ENCODE measurements at regions not wholly inside any gene's neighbourhood (a gene's known extent, or its start where the extent isn't known, plus 50 kb on each side); places are given as distances from the start of the nearest gene placed in this dataset.

- POLR2A ChIA-PET, result no interaction called here
- Mint-ChIP-seq H3K27me3 (peaks cover 6 to 71% (median 26%) of the 10 kb centered on the region in 5 donors), H3K4me1 (no peaks in the 10 kb centered on the region), H3K9me3 (no peaks in the 10 kb centered on the region), H3K27ac (no peak overlapping the region), H3K4me3 (no peak overlapping the region), H3K36me3 (no peaks in the 10 kb centered on the region)
- DNase-seq (no peak), ATAC-seq (no peak)
Measured at GRCh38 chr1:34441259-34442069, 264.8 kb downstream of the C1orf94 start.

- peaks cover 16 to 63% (median 22%) of the 10 kb centered on the region in 5 donors for H3K27me3 Mint-ChIP-seq
- no peaks in the 10 kb centered on the region for H3K4me1 Mint-ChIP-seq
- H3K36me3 Mint-ChIP-seq, result no peaks in the 10 kb centered on the region
- H3K9me3 Mint-ChIP-seq, result no peaks in the 10 kb centered on the region
- DNase-seq (no peak), ATAC-seq (no peak)
- H3K27ac Mint-ChIP-seq, result no peak overlapping the region
- POLR2A ChIA-PET, result no interaction called here
- no peak overlapping the region for H3K4me3 Mint-ChIP-seq
Measured at GRCh38 chr1:34444516-34444915, 267.8 kb downstream of the C1orf94 start.

GRCh38 chr1:34450325-34450724 lies 273.6 kb downstream of the C1orf94 start:
- Mint-ChIP-seq H3K9me3 (peaks cover 0 to 2% (median 0%) of the 10 kb centered on the region in 9 donors), H3K4me3 (no peak overlapping the region), H3K27ac (no peak overlapping the region), H3K27me3 (peaks cover 13 to 31% (median 15%) of the 10 kb centered on the region in 5 donors), H3K4me1 (no peaks in the 10 kb centered on the region), H3K36me3 (no peaks in the 10 kb centered on the region)
- POLR2A ChIA-PET, result no interaction called here
- DNase-seq (no peak), ATAC-seq (no peak)

GRCh38 chr1:34452451-34452850 lies 275.7 kb downstream of the C1orf94 start:
- Mint-ChIP-seq H3K36me3 (no peaks in the 10 kb centered on the region), H3K4me1 (no peaks in the 10 kb centered on the region), H3K27me3 (peaks cover 3 to 11% (median 10%) of the 10 kb centered on the region in 5 donors), H3K27ac (no peak overlapping the region), H3K4me3 (no peak overlapping the region), H3K9me3 (peaks cover 0 to 2% (median 0%) of the 10 kb centered on the region in 9 donors)
- POLR2A ChIA-PET, result no interaction called here
- DNase-seq (no peak), ATAC-seq (no peak)

DNA sequence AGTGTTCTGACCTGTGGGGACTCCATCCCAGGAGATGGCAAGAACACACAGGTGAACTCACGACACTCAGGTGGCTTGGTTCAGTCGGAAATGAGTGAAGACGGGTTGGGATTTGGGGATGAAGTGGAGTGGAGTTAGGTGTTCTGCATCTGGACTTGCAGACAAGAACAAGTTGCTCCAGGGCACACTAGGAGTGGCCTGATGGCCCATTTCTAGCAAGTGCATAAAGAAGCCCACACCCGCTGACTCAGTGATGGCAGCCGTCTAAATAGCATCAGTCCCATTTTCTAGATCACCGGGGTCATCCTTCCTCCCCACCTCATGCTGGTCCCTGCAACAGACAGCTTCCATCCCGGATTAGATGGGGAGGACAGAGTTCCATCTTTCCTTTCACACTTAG lies 278.4 kb downstream of the C1orf94 start:
- H3K4me1 Mint-ChIP-seq, result no peaks in the 10 kb centered on the region
- no peak for ATAC-seq
- peaks cover 0 to 2% (median 0%) of the 10 kb centered on the region in 9 donors for H3K9me3 Mint-ChIP-seq

GRCh38 chr1:34460193-34460592 lies 283.5 kb downstream of the C1orf94 start:
- no peaks in the 10 kb centered on the region for H3K36me3 Mint-ChIP-seq
- no peaks in the 10 kb centered on the region for H3K4me1 Mint-ChIP-seq
- no peak for ATAC-seq
- DNase-seq, result peak in 7 of 10 donors; percentile 3 to 19 (median 13)
- H3K9me3 Mint-ChIP-seq, result peaks cover 0 to 2% (median 0%) of the 10 kb centered on the region in 9 donors
- peaks cover 3 to 55% (median 19%) of the 10 kb centered on the region in 5 donors for H3K27me3 Mint-ChIP-seq
- H3K27ac Mint-ChIP-seq, result no peak overlapping the region
- POLR2A ChIA-PET, result no interaction called here
- no peak overlapping the region for H3K4me3 Mint-ChIP-seq

More for the DNA sequence above, 278.4 kb downstream of the C1orf94 start:
- Mint-ChIP-seq H3K4me3 (no peak overlapping the region), H3K27ac (no peak overlapping the region), H3K36me3 (no peaks in the 10 kb centered on the region), H3K27me3 (peaks cover 3 to 26% (median 6%) of the 10 kb centered on the region in 5 donors)
- no peak for DNase-seq
- POLR2A ChIA-PET, result no interaction called here

DNA sequence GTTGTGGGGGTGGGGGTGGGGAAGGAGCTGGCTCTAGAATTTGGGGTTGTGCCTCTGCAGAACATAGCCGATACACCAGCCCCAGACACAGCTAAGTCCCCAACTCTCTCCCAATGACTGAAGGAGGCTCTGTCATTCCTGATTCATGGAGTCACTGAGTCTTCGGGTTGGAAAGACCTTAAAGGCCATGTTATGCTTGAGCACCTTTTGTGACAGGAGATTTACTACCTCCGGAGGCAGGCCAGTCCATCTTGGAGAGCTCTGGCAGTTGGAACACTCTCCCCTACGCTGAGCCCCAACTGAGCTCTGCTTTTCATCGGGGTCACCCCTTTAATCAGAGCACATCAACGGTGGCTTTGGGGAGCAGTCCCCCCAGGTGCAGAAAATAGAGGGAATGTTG lies 284.4 kb upstream of the GJB5 start:
- Mint-ChIP-seq H3K9me3 (peaks cover 0 to 9% (median 0%) of the 10 kb centered on the region in 9 donors), H3K27ac (no peak overlapping the region)
- no peak for ATAC-seq

DNA sequence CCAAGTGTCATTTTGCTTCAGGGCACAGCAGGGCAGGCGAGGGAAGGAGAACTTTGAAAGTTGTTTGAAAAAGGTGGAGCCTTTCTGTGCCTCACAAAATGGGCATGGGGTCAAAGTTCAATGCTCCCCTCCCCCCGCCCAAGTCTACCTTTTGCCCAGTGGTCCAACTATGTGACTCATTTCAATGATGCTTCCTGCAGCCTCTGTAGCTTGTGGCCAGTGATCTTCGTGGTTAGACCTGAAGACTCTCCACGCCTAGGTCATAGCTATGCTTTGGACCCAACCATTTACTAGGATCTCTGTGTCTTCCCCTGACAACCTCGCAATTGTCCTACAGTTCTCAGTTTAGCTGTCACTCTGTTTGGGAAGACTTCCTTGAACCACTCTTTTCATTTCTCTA lies 280.3 kb upstream of the GJB5 start:
- Mint-ChIP-seq H3K9me3 (no peaks in the 10 kb centered on the region), H3K36me3 (no peaks in the 10 kb centered on the region), H3K27me3 (peaks cover 16 to 49% (median 30%) of the 10 kb centered on the region in 5 donors), H3K4me3 (no peak overlapping the region), H3K4me1 (no peaks in the 10 kb centered on the region), H3K27ac (no peak overlapping the region)
- ATAC-seq (no peak), DNase-seq (no peak)
- POLR2A ChIA-PET, result no interaction called here

More for the DNA sequence above, 284.4 kb upstream of the GJB5 start:
- Mint-ChIP-seq H3K4me1 (no peaks in the 10 kb centered on the region), H3K36me3 (no peaks in the 10 kb centered on the region), H3K27me3 (peaks cover 6 to 25% (median 16%) of the 10 kb centered on the region in 5 donors), H3K4me3 (no peak overlapping the region)
- no peak for DNase-seq
- POLR2A ChIA-PET, result no interaction called here

DNA sequence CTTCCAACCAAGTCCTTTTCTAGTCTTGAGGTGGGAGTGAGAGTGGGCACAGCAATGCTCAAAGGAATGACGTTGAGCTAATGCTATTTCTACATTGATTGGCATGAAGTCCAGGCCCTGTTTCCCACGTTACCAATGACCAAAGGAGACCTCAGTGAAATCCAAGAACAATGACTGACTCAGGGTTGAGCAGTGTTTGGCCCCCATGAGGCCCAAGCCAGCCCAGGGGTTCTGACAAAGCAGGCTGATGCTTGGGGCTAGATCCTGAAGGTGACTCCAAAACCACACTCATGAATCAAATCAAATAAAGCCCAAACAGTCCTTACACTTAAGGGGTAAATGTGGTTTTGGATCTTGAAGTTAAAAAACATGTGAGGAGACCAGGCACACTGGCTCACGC lies 278.5 kb upstream of the GJB5 start:
- no peak for DNase-seq
- H3K36me3 Mint-ChIP-seq, result no peaks in the 10 kb centered on the region
- H3K27me3 Mint-ChIP-seq, result peaks cover 17 to 62% (median 43%) of the 10 kb centered on the region in 5 donors
- no peaks in the 10 kb centered on the region for H3K4me1 Mint-ChIP-seq
- no peak overlapping the region for H3K4me3 Mint-ChIP-seq
- POLR2A ChIA-PET, result no interaction called here
- no peak overlapping the region for H3K27ac Mint-ChIP-seq
- no peak for ATAC-seq
- peaks cover 0 to 2% (median 0%) of the 10 kb centered on the region in 9 donors for H3K9me3 Mint-ChIP-seq

DNA sequence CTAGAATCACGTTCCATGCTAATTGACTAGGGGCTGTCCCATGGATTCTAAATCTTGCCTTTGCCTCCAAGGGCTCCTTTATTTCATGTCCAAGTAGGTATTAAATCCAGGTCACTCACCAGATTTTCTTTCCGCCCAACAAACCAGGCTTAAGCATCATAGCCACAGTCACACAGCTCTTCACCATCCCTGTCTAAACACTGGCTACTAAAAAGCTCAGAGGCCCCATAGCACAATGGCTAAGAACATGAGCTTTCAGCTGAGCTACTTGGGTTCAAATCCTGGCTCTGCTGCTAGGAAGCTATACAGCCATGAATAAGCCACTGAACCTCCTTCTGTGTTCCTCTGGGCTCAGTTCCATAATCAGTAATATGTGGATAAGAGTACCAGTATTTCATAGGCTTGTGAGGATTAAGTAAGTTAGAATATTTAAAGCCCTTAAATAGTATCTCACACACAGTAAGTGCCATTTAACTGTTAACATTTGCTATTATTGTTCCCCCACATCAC lies 277.2 kb upstream of the GJB5 start:
- POLR2A ChIA-PET, result no interaction called here
- Mint-ChIP-seq H3K36me3 (no peaks in the 10 kb centered on the region), H3K27me3 (peaks cover 17 to 60% (median 41%) of the 10 kb centered on the region in 5 donors), H3K4me3 (no peak overlapping the region), H3K4me1 (no peaks in the 10 kb centered on the region), H3K9me3 (peaks cover 0 to 2% (median 0%) of the 10 kb centered on the region in 9 donors), H3K27ac (no peak overlapping the region)
- DNase-seq (no peak), ATAC-seq (no peak)

GRCh38 chr1:34478515-34479076 lies 276.3 kb upstream of the GJB5 start:
- H3K9me3 Mint-ChIP-seq, result peaks cover 0 to 2% (median 0%) of the 10 kb centered on the region in 9 donors
- peaks cover 17 to 57% (median 39%) of the 10 kb centered on the region in 5 donors for H3K27me3 Mint-ChIP-seq
- ATAC-seq (no peak), DNase-seq (no peak)
- H3K27ac Mint-ChIP-seq, result no peak overlapping the region
- no peaks in the 10 kb centered on the region for H3K36me3 Mint-ChIP-seq
- H3K4me1 Mint-ChIP-seq, result no peaks in the 10 kb centered on the region
- H3K4me3 Mint-ChIP-seq, result no peak overlapping the region
- POLR2A ChIA-PET, result no interaction called here

- Mint-ChIP-seq H3K4me3 (no peak overlapping the region), H3K27me3 (peaks cover 18 to 58% (median 40%) of the 10 kb centered on the region in 5 donors), H3K4me1 (no peaks in the 10 kb centered on the region), H3K36me3 (no peaks in the 10 kb centered on the region), H3K9me3 (peaks cover 0 to 4% (median under 1%) of the 10 kb centered on the region in 9 donors), H3K27ac (no peak overlapping the region)
- POLR2A ChIA-PET, result no interaction called here
- no peak for DNase-seq
- no peak for ATAC-seq
Measured at GRCh38 chr1:34479731-34480130, 275.1 kb upstream of the GJB5 start.

GRCh38 chr1:34488080-34488708 lies 266.7 kb upstream of the GJB5 start:
- Mint-ChIP-seq H3K36me3 (peaks cover 0 to 26% (median 0%) of the 10 kb centered on the region in 3 donors), H3K27ac (no peak overlapping the region), H3K9me3 (peaks cover 12 to 59% (median 32%) of the 10 kb centered on the region in 9 donors), H3K4me1 (no peaks in the 10 kb centered on the region), H3K4me3 (no peak overlapping the region), H3K27me3 (peaks cover 9 to 29% (median 22%) of the 10 kb centered on the region in 5 donors)
- DNase-seq, result no peak
- no peak for ATAC-seq
- POLR2A ChIA-PET, result no interaction called here
